ENCODE measurements at regions not wholly inside any gene's neighbourhood (a gene's known extent, or its start where the extent isn't known, plus 50 kb on each side); places are given as distances from the start of the nearest gene placed in this dataset.
"Not testable (repeated sequence)": the region's sequence is repeated elsewhere in the genome, so short reads cannot be mapped to it uniquely, and the experiment has no call there.

- TF ChIP-seq, protein P1, sequence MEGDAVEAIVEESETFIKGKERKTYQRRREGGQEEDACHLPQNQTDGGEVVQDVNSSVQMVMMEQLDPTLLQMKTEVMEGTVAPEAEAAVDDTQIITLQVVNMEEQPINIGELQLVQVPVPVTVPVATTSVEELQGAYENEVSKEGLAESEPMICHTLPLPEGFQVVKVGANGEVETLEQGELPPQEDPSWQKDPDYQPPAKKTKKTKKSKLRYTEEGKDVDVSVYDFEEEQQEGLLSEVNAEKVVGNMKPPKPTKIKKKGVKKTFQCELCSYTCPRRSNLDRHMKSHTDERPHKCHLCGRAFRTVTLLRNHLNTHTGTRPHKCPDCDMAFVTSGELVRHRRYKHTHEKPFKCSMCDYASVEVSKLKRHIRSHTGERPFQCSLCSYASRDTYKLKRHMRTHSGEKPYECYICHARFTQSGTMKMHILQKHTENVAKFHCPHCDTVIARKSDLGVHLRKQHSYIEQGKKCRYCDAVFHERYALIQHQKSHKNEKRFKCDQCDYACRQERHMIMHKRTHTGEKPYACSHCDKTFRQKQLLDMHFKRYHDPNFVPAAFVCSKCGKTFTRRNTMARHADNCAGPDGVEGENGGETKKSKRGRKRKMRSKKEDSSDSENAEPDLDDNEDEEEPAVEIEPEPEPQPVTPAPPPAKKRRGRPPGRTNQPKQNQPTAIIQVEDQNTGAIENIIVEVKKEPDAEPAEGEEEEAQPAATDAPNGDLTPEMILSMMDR (IDR thresholded peaks at IDR 0.05), result not testable (repeated sequence)
- TF ChIP-seq POLR2A (IDR thresholded peaks at IDR 0.05), result not testable (repeated sequence)
Observed at GRCh38 chr6:57813271-57814075, 496.0 kb downstream of the PRIM2 start.

Data from heart left ventricle (tissue), 13 donors.